EH (cell line): ENCODE measurements at regions not wholly inside any gene's neighbourhood (a gene's known extent, or its start where the extent isn't known, plus 50 kb on each side); places are given as distances from the start of the nearest gene placed in this dataset.
A peak's percentile ranks its signal among the peaks of the same experiment; 100 is the strongest.

Source experiments
- DNase-seq: peaks from one replicate; pipeline ENCODE4 v3.0.0-alpha.2; 2015; ENCODE audit warnings: low read depth

DNA sequence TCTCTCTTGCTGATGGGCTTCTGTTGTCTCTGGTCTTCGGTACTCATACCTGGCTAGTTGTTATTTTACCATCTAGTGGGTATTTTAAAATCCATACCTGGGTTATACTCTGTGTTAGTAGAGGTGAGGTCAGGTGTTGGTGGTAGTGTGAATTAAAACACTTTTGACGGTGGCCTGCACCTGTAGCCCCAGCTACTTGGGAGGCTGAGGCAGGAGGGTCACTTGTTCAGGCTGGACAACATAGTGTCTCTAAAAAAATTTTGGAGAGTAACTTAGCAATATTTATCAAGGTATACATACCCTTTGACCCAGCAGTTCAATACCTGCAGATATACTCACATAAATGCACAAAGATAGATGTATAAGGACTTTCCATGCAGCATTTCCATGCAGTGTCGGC lies 55.4 kb downstream of the GSX1 start:
- no peak for DNase-seq

DNA sequence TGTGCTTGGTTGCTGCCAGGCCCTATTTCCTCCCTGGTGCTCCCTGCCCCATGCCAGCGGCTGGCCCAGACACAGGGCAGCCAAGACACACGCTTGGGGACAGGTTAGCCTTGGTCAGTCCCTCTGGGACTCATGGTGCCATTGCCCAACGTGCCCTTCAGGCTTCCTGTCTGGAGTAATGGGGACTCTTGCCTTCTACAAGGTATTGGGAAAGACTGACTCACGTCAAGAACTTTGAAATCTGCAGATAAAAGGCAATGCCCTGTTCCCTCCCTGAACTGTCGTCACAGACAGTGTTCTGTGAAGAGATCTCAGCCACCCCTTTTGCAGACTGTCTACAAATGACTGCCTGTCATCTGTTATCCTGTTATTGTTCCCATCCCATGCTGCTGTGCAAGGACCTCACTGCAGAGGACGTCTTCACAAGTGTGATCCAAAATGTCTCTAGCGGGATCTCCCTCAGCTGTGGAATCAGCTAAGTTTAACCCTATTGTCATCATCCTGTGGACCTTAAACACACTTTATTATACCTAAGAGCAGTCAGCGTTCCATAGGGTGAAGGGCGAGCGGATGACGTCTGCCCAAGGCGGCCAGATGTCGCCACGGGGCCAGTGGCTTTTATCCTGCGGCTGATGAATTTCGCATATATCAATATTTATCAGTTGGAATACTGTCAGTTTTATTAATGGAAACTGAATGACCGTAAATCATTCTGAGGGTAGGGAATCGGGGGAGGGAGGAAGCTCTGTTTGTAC lies 59.0 kb downstream of the GSX1 start:
- no peak for DNase-seq

GRCh38 chr13:27852491-27852890 lies 60.2 kb downstream of the GSX1 start:
- no peak for DNase-seq

GRCh38 chr13:27853335-27853734 lies 61.1 kb downstream of the GSX1 start:
- no peak for DNase-seq

- DNase-seq = no peak
Observed at GRCh38 chr13:27853861-27854260, 61.6 kb downstream of the GSX1 start.

DNA sequence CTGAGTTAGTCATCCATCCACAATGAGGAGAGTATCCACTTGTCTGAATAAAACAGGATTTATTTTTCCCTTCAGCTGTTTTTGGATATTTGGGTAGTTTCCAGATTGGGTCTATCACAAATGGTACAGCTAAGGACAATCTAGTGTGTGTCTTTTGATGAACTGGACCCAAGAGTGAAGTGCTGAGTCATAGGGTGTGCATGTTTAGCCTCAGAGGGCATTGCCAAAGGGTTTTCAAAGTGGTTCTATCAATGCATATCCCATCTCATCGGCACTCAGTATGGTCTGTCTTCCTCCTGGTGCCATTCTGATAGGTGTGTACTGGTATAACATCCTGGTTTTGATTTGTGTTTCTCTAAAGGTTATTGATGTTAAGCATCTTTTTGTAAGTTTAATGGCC lies 62.3 kb downstream of the GSX1 start:
- DNase-seq = no peak

- no peak for DNase-seq
Observed at GRCh38 chr13:27855381-27855780, 63.1 kb downstream of the GSX1 start.

GRCh38 chr13:27857282-27857681 lies 62.5 kb upstream of the PDX1 start:
- DNase-seq = no peak

GRCh38 chr13:27858046-27858445 lies 61.8 kb upstream of the PDX1 start:
- no peak for DNase-seq

DNA sequence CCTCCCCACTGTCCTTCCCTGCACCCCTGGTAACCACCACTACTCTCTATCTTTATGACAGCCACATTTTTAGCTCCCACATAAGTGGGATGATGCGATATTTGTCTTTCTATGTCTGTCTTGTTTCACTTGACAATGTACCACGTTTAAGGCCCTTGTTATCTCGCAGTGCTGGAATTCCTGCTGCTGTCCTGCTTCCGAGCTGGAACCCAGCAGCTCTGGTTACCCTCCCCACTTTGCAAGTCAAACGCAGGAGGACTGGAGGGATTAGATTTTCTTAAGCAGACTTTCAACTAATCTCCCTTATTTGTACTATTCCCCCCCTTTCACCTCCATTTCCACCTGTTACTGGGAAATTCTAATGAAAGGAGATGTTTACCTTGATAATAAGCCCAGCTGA lies 59.1 kb upstream of the PDX1 start:
- no peak for DNase-seq

- DNase-seq = no peak
Observed at GRCh38 chr13:27861165-27861564, 58.6 kb upstream of the PDX1 start.

DNA sequence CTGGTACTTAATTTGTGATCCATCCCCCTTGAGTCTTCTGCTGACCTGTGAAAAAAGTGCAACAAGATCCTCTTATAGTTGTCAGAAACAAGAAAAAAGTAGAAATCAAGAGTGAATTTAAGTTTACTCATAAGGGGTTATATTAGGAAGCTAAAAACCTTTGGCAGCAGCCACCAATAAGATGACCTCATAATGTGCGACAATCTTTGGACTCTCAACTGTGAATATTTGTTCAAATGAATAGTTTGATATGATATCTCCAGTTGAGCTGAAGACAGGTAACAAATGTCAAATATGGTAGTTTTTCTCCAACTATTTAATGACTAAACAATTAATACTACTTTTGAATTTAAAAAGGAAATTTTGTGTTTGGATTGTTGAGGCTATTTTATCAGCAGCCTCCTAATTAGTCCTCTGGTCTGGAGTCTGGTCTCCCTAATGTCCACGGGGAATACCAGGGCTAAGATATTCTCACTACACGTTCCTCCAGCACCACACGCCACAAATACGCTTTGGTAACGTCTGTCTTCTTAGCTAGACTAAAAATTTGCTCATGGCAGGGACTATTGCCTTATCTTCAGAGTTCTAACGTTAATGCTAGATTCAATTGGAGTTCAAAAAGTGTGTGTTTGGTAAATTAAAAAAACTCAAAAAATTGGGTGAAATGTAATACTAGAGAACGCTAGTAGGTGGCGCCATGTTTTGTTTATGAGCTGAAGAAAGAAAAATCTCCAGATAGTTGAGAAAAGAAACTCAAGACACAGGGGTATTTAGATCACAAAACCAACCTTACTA lies 51.0 kb upstream of the PDX1 start:
- peak; percentile 6 for DNase-seq

DNA sequence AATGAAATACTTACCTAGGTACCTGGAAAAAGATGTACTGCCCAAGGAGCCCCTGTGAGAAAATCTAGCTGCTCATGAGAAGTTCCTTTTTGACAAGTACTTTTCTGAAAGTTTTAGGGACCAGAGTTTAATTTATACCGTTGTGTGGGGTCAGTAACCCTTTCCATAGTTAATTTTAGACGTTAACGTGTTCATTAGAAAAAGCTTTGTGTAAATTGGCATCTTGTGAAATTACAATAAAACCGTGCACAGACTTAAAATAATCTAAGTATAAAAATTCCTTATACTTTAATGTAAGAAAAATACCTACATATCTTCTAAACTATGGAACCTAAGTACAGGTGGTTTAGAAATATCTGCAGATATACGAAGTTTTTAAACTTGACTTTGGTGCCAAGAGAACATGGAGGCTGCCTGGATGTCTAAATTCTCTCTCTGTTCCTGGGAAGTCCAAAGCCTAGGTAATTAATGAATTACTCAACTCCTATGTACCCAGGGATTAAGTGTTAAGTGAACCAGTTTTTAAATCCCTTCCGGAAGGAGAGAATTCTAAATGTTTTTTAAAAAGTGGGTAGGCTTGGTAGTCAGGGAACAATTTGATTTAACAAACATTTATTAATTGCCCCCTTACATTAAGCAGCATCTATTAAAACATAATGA lies 50.2 kb upstream of the PDX1 start:
- DNase-seq = no peak
